Hindlimb muscle (tissue), 1 donor: ENCODE measurements at regions not wholly inside any gene's neighbourhood (a gene's known extent, or its start where the extent isn't known, plus 50 kb on each side); places are given as distances from the start of the nearest gene placed in this dataset.

Experiments used
- DNase-seq: peaks from one replicate; pipeline ENCODE4 v3.0.0-alpha.2; 2013

DNA sequence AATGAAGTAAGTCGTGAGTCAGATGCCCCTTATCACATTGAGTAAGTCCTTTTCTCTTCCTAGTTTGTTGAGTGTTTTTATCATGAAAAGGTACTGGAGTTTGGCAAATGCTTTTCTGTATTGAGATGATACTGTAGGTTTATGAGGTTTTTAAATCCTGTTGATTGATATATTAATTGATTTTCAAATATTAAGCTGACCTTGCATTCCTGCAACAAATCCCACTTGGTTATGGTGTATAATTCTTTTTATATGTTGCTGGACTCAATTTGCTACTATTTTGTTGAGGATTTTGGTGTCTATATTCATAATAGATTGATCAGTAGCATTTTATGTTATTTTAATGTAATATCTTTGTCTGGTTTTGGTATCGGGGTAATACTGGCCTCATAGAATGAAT, 81.0 kb upstream of the BNC2 start:
- no peak for DNase-seq

DNA sequence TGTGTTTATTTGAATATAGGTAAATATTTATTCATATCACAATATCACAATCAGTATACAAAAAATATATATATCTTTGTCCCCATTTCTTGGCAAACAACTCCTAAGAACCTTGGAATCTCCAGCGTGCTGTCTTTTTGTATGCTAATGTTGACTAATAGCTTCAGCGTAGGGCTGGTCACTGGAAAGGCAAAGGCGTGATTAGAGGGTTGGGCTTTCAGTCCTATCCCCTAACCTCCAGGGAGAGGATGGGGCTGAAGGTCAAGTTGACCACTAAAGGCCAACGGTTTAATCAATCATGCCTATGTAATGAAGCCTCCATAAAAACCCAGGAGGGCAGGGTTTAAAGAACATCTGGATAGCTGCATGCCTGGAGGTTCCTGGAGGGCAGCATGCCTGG, 79.6 kb upstream of the BNC2 start:
- DNase-seq = no peak

DNA sequence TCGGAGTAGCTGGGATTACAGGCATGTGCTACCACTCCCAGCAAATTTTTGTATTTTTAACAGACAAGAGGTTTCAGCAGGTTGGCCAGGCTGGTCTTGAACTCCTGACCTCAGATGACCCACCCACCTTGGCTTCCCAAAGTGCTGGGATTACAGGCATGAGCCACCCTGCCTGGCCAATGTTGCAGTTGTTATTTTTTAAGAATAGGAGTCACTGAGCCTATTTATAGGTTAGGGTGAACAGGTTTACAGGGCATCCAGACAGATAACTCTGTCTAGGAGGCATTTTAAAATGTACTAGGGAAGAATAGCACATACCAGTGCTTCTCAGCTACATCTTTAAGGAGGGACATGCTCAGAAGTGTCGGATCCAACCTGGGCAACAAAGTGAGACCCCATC, 60.1 kb upstream of the BNC2 start:
- no peak for DNase-seq

DNA sequence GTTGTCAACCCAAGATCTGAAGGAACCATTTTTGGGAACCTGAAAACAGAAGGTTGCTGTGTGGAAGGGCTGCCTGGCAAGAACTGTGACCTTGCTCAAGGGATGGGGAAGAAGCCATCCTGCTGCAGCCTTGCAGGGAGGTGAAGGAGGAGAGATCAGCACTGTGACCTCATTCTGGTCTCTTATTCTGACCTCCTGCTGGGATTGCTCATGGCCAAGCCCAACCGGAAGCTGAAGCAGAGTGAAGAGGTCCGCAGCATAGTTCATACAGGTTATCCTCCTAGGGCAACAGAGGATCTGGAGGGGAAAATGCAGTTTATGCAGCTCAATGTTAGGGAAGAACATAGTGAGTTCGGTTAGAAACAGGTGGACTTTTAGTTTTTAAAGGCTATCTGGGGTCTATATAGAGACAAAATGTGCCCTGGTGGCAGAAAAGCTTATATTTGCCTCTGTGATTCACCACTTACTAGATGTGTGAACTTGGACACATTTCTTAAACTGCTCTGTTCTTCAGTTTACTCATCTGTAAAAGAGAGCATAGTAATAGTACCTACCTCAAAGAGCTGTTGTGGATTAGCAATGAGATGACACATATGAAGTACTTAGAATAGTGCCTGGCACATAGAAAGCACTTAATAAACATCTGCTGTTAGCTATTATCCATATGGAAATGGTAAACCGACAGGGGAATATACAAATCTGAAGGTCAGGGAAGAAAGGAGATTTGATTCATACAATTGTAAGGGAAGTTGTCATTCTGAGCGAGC, 57.9 kb upstream of the BNC2 start:
- no peak for DNase-seq

GRCh38 chr9:16925426-16925825, 55.0 kb upstream of the BNC2 start:
- DNase-seq = no peak

GRCh38 chr9:16924311-16924915, 53.9 kb upstream of the BNC2 start:
- DNase-seq = no peak

DNA sequence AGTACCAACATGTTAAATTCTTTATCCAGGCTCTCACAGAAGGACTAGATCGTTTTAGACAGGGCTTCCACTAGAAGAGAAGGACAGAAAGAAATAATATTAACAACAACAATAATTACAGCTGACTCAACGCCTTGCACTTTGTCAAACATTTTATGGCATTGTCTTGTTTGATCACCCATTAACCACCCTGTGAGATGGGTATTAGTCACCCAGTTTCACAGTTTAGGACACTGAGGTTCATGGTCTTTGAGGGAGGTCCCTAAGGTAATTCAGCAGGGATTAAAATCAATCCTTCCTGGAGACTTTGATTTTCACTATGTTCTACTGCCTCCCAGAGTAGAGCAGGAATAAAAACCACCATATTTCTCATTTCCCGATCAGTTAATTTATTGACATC, 51.4 kb upstream of the BNC2 start:
- DNase-seq = no peak
